ENCODE measurements at regions not wholly inside any gene's neighbourhood (a gene's known extent, or its start where the extent isn't known, plus 50 kb on each side); places are given as distances from the start of the nearest gene placed in this dataset.
"Not testable (repeated sequence)": the region's sequence is repeated elsewhere in the genome, so short reads cannot be mapped to it uniquely, and the experiment has no call there.

GRCh38 chr20:53658322-53658721 lies 64.7 kb upstream of the ZNF217 start:
- DNase-seq, result no peak

DNA sequence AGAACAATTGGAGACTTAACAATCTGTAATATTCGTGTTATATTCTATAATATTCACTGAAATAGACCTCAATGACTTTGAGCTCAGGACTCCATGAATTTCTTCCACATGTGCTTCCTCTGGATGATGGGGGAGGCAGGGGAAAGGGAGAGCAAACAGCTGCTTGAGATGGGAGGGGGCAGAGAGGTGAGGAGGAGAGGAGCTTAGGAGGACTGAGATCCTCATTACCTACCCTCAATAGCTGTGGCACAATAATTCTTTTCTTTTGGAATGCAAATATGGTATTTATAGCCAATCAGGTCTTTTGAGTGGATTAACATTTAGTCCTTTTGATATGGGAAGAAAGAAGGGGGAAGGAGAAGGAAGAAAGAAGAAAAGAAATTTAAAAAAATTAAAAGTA lies 64.1 kb upstream of the ZNF217 start:
- DNase-seq, result no peak

- DNase-seq, result no peak
These were observed 63.6 kb upstream of the ZNF217 start for GRCh38 chr20:53657279-53657678.

DNA sequence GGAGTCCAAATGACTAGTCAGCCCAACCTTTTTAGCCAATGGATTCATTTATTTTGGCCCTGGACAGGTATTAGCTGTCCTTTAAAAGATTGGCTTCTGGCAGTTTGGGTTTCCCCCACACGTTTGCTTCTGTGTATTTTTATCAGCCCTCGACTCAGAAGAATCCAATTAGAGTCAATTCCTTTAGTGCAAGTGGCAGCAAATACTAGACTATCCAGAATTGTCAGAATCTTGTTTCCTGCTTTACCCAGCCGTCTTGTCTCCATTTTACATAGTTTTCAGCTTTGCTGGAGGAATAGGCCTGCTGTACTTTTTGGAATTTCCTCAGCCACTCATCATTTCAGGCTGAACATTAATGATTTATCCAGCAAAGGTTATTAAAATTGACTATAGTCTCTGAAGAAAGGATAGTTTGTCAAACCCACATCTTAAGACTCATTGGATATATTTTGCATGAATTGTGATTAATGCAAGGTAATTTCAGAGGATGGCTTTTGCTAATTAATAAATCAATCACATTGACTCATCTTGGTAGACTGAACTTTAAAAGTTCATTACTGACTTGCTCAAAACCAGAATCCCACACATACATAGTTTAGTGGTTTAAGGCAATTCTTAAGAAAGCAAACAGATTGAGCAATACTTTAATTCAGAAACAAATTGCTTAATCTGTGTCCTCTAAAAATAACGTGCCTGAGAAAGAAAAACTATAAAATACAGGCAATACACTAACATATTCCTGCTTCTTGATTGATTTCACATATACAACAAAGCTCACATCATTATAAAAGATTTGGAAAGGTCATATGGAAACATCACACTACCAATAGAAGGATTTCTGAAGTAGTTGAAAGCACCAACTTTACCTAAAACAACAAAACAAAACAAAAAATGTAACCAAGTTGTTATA lies 62.9 kb upstream of the ZNF217 start:
- no peak for DNase-seq

GRCh38 chr20:53655625-53656292 lies 62.1 kb upstream of the ZNF217 start:
- DNase-seq, result no peak

GRCh38 chr20:53654932-53655624 lies 61.4 kb upstream of the ZNF217 start:
- no peak for DNase-seq

GRCh38 chr20:53654521-53654920 lies 60.9 kb upstream of the ZNF217 start:
- DNase-seq, result not testable (repeated sequence)

GRCh38 chr20:53652859-53653517 lies 59.3 kb upstream of the ZNF217 start:
- no peak for DNase-seq

DNA sequence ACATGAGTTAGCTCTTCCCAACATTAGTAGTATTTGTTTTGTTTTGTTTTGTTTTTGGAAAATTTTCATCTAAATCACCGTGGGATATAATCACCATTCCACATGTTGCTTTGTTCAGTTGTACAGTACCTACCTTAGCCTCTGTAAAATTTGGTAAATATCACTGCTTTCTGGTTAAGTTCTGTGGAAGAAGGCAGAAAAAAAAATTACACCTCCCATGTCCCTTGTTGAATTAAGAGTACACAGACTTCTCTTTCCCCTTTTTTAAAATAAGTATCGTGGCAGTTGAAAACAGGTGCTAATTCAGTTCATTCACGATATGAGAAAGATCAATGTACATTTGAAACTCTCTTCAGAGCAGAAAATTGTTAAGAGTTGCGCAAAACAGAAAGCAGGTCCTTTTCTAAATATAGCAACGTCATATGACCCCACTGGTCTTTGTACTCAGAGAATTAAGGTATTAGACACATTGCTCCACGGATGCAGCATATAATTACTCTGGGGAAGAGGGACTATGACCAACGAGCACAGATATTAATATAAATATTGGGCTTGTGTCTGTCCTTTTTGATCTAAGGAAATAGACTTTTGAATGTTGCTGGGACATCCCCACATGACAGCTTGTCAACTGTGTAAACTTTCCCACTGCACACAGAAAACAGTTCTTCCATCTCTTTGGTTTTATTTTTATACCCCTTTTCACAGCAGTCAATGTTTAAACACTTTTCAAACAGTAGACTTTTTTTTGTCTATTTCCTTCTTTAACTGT lies 58.6 kb upstream of the ZNF217 start:
- no peak for DNase-seq

GRCh38 chr20:53649493-53649892 lies 55.9 kb upstream of the ZNF217 start:
- DNase-seq, result not testable (repeated sequence)

- DNase-seq, result no peak
These were observed 53.7 kb upstream of the ZNF217 start for GRCh38 chr20:53647286-53647821.

DNA sequence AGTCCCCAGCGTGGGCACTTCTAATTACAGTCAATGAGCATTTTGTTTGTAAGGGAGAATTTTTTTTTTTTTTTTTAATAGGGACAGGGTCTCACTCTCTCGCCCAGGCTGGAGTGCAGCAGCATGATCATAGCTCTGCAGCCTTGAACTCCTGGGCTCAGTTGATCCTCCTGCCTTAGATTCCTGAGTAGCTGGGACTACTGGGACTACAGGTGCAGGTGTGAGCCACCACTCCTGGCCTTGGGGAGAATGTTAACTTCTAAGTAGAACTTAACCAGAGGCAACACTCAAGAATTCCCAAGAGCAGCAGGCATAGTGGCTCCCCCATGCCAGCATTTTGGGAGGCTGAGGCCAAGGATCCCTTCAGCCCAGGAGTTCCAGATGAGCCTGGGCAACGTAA lies 52.9 kb upstream of the ZNF217 start:
- DNase-seq, result no peak

DNA sequence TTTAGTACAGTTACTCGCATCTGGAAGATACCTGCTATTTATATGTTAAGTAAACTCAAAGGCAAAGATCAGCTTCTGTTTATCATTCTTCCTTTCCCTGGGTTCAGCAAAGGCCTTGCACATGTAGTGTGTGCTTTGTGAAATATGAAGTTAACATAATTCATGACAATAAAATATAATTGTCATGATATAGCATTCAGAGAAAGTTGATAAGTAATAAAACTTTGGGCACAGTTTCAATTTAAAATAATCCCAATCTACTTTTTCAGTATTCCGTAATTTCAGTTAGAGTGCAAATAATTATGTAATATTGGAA lies 51.9 kb upstream of the ZNF217 start:
- DNase-seq, result no peak

DNA sequence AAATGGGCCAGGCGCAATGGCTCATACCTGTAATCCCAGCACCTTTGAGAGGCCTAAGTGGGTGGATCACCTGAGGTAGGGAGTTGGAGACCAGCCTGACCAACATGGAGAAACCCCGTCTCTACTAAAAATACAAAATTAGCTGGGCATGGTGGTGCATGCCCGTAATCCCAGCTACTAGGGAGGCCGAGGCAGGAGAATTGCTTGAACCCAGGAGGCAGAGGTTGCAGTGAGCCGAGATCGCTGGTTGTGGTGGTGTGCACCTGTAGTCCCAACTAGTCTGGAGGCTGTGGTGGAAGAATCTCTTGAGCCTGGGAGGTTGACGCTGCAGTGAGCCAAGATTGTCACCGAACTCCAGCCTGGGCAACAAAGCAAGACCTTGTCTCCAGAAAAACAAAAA lies 50.5 kb upstream of the ZNF217 start:
- DNase-seq, result not testable (repeated sequence)

Measured in CD4-positive, alpha-beta T cell treated with Interleukin-17A for 4 hours (primary cell).